ENCODE measurements at regions not wholly inside any gene's neighbourhood (a gene's known extent, or its start where the extent isn't known, plus 50 kb on each side); places are given as distances from the start of the nearest gene placed in this dataset.

- no peak overlapping the region for H3K18ac ChIP-seq (ENCODE audit: low read length)
- no peak overlapping the region for H4K12ac ChIP-seq (ENCODE audit: low read depth, low read length)
- H3K4me3 ChIP-seq (ENCODE audit: low read depth, low read length): no peak overlapping the region
- no peak overlapping the region for H3K4ac ChIP-seq (ENCODE audit: low read depth, low read length)
- H4K8ac ChIP-seq (ENCODE audit: low read depth, low read length): no peak overlapping the region
- H3K23ac ChIP-seq (ENCODE audit: low read length): no peak overlapping the region
- H2AK5ac ChIP-seq (ENCODE audit: low read length): no peak overlapping the region
- H3K36me3 ChIP-seq (ENCODE audit: control insufficient read depth in 1 of 2, insufficient read depth in 2 of 2, low read length in 2 of 2): no peaks in the 10 kb centered on the region
- H2BK120ac ChIP-seq (ENCODE audit: insufficient read depth, low read length, poor library complexity): no peak overlapping the region
- H3K27me3 ChIP-seq (ENCODE audit: insufficient read depth, low read length): no peaks in the 10 kb centered on the region
- no peaks in the 10 kb centered on the region for H3K4me1 ChIP-seq (ENCODE audit: control insufficient read depth in 1 of 2, insufficient read depth in 2 of 2, low read length in 2 of 2)
- H4K91ac ChIP-seq (ENCODE audit: low read depth, low read length): no peak overlapping the region
- H3K14ac ChIP-seq (ENCODE audit: low read length): no peak overlapping the region
- no peak overlapping the region for H2AFZ ChIP-seq (ENCODE audit: insufficient read depth, low read length, poor library complexity)
- H3K9ac ChIP-seq (ENCODE audit: low read length): no peak overlapping the region
- DNase-seq: no peak
- H3K79me1 ChIP-seq (ENCODE audit: low read length): no peaks in the 10 kb centered on the region
- no peaks in the 10 kb centered on the region for H3K9me3 ChIP-seq (ENCODE audit: insufficient read depth, low read depth, low read length)
- H2BK5ac ChIP-seq (ENCODE audit: low read depth, low read length, poor library complexity): no peak overlapping the region
- no peak overlapping the region for H2BK12ac ChIP-seq (ENCODE audit: low read length)
- H3K79me2 ChIP-seq (ENCODE audit: control insufficient read depth, insufficient read depth, low read length, poor library complexity): no peaks in the 10 kb centered on the region
- H3K4me2 ChIP-seq (ENCODE audit: low read length): no peak overlapping the region
- WGBS (ENCODE audit: extremely low coverage, insufficient coverage, insufficient read length): no CpG with 5 or more reads among the region's 2 CpGs
- no peak overlapping the region for H3K27ac ChIP-seq (ENCODE audit: low read depth, low read length)
These were observed 61.7 kb upstream of the POU3F4 start for GRCh38 chrX:83446355-83446754.
